GM12873 (cell line): ENCODE measurements at regions not wholly inside any gene's neighbourhood (a gene's known extent, or its start where the extent isn't known, plus 50 kb on each side); places are given as distances from the start of the nearest gene placed in this dataset.

ENCODE experiments used
- TF ChIP-seq, protein P1 (sequence below): IDR thresholded peaks from 2 replicates; pipeline ENCODE4 v1.5.1; 2012; ENCODE audit warnings: low read depth, mild to moderate bottlenecking, moderate library complexity, low read length, control low read depth; ENCODE audit not compliant: insufficient read depth; ENCODE audit errors: missing control alignments

DNA sequence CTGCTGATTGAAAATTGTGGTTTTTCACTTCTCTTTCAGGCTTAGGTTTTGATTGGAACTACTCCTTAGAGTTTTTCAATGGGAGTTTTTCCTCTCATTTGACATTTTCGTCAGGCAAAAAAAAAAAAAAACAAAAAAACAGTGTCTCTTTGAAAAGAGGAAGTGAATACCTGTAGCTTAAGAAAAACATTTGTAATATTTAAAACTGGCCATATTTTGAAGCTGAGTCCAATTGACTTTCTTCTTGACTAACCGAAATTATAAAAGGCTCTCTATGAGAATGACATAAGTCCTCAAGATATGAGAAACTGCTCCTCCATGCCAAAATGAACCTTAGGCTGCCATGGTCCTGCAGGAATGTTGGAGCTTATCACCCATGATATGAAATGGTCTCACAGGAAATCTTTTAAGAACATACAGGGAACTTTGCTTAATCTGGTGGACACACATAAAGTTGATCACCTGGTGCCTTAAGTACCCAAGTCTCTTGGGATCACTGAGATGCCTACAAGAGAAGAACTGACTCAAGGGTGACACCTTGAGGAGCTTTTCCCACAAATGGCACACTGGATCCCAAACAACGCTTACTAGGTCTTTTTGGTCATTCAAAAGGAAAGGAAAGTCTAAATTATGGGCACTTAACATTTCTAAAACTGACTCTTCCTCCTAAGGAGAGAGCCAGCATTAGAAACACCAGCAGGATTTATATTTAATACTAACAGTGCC is 263.4 kb downstream of the CDC14C start:
- TF ChIP-seq, protein P1, sequence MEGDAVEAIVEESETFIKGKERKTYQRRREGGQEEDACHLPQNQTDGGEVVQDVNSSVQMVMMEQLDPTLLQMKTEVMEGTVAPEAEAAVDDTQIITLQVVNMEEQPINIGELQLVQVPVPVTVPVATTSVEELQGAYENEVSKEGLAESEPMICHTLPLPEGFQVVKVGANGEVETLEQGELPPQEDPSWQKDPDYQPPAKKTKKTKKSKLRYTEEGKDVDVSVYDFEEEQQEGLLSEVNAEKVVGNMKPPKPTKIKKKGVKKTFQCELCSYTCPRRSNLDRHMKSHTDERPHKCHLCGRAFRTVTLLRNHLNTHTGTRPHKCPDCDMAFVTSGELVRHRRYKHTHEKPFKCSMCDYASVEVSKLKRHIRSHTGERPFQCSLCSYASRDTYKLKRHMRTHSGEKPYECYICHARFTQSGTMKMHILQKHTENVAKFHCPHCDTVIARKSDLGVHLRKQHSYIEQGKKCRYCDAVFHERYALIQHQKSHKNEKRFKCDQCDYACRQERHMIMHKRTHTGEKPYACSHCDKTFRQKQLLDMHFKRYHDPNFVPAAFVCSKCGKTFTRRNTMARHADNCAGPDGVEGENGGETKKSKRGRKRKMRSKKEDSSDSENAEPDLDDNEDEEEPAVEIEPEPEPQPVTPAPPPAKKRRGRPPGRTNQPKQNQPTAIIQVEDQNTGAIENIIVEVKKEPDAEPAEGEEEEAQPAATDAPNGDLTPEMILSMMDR = peak; percentile 20

DNA sequence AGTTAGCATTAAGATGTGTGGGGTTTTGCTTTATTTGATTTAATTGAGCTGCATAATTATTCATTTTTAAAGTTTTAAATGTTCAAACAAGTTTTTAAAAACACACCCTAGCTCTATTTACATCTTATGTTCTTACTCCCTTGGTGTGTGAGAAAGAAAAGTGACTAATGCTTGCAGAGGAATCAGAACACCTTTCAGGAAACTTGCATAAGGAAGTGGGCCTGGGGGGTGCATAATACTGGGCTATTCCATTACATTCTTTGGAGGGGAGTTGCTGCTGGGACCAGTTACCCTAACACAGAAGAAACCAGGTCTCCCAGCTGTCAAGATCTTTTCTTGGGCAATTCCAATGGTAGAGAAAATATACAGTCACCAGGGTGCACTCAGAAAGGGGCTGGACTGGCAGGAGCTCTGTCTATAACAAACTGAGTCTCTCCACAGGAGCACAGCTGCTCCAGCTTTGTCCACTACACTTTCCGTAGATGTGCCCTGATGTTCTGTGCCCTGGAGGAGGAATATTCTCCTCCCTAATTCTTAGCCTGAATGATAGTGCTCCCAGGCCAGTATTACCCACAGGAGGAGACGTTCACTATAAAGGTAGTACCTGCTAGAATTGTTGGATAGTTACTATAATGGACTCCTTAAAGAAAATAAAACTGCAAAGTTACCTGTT is 304.2 kb downstream of the CDC14C start:
- TF ChIP-seq, protein P1 = no peak

DNA sequence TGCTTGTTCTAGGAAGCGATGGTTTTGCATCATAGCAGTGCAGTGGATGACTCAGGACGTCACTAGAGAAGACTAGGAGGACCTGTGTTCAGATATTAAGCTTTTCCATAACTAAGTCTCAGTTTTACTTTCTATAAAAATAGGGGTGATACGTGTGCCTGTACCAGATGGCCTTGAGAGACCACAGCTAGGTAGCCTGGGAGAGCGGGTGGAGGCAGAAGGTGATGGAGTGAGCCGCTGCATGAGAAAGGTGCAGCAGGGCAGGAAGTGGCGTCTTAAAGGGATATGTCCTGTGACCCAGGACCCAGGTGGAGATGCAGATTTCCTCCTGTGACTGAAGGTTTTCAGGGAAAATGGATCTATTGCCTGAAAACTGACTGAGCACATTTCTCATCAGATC is 304.9 kb downstream of the CDC14C start:
- TF ChIP-seq, protein P1 = no peak

DNA sequence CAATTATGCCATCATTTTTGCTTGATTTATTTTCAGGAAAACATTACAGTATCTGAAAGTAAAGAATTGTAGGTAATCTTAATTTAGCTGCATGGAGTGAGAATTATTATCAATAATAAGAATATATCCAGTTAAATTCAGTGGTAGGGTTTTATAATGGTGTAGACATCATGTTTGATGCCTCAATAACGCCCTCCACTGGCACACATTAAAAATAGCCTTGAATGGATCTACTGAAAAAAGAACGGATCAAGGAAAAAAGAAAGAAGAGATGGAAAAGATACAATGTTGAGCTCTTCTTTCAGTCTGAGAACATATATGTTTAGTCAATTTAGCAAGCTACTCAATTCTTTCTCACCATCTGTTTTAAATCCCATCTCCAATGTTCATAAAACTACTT is 319.2 kb downstream of the CDC14C start:
- TF ChIP-seq, protein P1 = no peak

DNA sequence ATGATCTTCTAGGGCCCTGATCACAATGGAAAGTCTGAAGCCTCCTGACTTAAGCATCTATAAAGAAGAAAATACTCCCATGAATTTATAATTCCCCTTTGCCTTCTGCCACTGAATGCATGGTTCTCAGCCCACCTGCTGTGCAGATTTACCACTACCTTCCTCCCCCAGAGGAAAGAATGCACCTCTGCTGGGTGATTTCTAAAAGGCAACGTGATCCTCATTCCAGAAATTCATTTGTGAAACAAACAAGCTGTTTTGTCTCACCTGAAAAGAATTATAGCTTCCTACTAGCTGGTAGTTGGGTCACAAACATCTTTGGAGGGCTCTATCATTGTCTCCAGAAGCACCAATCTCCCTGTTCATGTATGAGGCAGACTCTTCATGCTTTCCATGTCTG is 320.2 kb downstream of the CDC14C start:
- TF ChIP-seq, protein P1 = no peak

DNA sequence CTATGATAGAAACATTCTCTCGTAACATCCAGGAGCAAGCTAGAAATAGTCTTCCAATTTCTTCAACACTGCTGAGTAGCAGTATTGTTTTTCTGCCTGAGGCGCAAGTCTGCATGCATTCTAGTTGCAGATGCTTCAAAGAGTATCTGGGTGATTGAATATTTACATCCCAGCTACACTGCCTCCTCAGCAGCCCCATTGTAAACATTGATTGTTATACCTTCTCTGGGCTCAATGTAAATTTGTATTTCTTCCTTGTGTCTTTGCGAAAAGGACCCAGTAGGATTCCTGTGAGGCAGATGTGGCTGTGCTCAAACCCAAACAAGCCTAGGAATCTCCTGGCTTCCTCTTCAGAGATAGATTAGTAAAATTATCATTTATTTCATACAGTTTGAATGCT is 320.7 kb downstream of the CDC14C start:
- TF ChIP-seq, protein P1 = no peak

DNA sequence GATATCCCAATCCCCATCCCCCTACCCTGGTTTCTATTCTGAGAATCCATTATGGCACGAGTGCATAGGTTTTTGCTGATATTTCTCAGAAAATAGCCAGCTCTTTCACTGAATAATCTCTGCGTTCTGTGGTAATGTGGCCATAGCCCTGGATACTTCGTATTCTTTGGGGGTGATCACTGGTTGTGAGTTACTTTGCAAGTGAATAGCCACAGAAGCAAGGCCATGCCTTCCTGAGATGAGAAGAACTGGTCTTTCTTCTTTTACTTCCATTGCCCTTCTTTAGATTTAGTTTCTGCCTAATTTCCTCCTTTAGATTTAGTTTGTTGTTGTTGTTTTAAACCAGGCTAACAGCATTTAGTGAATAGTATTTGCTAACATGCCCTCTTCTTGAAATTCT is 323.4 kb downstream of the CDC14C start:
- TF ChIP-seq, protein P1 = no peak
